ENCODE measurements at regions not wholly inside any gene's neighbourhood (a gene's known extent, or its start where the extent isn't known, plus 50 kb on each side); places are given as distances from the start of the nearest gene placed in this dataset.
"Not testable (repeated sequence)": the region's sequence is repeated elsewhere in the genome, so short reads cannot be mapped to it uniquely, and the experiment has no call there.

DNA sequence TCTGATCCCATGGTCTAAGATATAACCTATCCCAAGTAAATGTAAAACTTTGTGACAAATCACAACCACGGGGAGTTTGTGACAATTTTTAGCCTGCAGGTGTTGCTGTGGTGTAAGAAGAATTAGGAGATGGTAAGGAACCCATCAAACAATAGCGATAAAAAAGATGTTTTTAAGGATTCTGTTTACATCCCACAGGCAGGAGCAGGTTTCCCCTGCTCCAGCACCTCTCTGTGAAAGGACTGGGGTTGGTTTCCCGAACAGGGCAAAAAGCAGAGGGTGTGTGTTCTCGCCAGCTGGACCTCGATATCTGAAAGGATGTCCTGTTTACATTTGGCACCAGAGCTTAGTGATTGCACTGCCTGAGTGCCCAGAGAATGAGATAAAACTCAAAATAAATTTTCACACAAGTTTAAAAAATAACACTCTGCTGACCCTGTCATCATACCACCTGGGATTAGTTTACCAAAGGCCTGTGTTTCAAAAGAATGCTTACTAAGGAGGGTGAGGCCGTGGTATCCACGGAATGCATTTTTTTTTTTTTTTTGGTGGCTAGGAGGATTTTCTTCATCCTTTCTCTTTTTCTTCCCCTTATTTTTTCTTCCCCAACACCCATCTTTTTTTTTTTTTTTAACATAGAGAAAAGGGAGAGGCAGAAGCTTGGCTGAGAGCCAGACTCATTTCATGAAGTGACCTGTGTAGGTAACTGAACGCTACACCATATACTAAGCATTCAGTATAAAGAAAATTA, 151.8 kb upstream of the DPH6 start:
- no peak for DNase-seq

DNA sequence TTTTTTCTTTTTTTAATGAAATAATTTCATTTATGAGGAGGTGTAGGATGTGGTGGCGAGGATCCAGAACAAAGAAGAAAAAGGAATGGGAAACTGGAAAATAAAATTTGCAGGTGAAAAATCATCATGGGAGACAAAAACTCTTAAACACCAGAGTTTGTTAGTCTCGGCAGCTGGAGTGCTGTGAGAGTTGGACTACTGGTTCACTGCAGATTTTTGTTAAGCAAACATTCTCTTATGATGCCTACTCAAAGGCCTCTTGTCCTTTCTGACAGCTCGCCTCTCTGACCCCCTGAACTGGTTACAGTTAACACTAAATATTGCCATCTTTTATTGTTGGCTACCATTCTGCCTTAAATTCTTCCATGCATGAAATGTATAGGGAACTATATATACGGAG, 152.4 kb upstream of the DPH6 start:
- DNase-seq = no peak

DNA sequence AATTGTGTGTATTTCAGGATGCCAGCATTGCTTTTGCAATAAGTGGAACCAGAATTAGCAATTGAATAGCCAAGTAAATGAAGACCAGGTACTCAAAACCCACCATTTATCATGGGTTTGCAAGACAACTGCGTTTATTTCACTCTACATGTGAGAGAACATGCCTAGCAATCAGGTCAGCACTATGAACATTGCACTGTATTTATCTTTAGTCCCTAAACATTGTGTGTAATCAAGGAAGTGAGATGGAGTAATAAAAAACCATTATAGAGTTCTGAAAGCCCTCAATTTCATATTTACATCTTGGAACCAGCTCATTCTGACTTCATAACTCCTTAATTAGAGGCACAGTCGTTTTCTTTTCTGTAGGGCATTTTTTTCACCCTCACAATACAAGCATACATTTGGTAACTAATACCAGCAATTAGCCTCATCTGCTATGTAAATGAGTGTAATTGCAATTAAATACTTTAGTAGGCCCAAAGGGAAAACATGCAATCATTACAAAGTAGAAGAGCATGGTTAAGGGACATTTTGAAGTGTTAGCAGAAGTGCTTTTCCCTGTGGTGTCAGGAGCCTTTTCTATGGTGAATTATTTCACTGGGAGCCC, 153.1 kb upstream of the DPH6 start:
- DNase-seq = no peak

DNA sequence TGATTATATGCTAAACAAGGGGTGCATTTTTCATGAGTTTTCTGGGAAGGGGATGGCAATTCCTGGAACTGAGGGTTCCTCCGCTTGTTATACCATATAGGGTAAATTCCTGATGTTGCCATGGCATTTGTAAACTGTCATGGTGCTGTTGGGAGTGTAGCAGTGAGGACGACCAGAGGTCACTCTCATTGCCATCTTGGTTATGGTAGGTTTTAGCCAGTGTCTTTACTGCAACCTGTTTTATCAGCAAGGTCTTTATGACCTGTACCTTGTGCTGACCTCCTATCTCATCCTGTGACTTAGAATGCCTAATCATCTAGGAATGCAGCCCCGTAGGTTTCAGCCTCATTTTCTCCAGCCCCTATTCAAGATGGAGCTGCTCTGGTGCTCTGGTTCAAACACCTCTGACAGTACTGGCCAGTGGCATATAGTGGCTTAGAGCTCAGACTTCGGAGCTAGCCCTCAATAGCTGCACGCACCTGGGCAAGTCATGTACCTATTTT, 154.2 kb upstream of the DPH6 start:
- DNase-seq = not testable (repeated sequence)

DNA sequence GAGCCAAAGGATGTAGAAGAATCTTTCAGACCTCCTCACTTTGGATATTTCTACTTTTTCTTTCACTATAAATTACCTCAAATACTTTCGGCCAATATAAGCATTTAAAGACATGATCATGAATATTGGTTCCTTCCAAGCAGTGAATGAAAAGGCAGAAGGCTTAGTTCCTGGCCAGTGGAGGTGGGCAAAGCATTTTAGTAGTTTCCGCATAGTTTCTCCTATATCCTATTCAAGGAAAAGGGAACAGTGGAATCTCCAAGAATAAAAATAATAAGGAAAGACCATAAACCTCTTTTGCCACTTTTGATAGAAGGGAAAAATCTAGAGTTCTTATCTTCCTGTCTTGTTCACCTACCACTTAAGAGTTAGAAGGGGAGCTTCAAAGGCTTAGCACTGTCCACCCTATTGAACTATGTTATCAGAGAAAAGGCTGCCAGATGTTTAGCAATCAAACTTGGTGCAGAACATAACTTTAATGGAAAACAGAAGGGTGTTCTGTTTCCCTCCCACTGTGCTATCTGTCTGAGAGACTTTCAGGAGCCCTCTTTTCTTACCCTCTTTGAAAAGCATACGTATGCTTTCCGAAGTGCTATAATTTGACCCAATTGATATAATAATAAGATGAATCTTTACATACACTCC, 155.6 kb upstream of the DPH6 start:
- no peak for DNase-seq

DNA sequence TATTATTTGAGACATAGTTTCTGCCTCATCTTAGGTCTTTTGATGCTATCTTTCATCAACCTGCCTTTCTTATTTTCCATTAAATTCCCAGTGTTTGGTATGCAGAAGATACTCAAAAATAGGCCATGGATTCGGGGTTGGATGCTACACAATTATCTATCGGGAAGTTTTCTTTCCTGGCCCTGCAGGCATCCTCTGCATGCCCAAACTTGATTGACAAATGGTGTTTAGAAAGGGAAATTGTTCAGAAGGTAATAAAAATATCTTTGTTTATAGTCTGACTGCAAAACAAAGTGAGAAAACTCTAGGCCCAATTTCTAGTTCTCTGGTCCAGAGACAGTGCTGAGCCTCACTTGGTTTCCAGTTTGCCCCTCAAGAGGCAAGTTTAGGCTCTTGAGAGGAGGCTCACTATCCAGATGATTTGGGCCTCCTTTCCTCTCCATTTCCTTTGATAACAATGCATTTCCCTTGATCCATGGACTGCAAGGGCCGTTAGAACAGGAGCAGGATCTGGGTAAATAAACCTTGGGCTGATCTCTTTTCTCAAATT, 157.1 kb upstream of the DPH6 start:
- no peak for DNase-seq

DNA sequence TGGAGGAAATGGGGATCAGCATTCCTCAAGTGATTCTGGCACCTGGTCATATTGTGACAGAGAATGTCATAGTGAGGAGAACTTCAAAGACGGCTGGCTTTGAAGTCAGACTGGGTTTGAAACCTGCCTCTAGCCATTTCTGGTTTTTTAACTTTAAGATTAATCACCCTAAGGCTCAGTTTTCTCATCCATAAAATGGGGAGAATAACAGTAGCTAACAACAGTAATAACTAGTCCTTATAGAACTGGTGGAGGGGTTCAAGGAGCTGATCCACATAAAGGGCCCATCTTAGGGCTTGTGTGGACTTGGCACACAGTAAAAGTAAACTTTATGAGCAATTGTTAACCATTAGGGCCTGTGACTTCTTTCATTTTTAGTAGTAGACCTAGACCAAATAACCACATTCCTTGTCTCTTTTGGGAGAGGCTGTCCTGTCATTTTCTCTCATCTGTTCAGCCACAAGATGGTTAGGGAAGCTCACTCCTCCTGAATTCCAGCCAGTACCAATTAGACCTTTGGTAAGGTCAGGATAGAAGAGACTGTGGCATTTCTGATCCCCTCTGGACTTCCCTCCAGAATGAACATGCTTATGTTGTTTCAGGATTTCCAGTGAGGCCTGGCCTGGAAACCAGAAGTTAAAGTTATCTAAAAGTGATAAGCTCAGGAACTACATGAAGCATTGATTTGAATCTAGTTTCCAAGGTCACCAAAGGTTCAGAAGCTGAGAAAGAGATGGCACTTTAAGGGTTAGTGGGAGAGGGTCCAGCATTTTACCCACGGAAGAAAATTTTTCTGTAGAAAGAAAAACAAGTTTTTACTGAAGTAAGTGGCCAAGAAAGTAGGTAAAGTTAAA, 159.3 kb upstream of the DPH6 start:
- DNase-seq = no peak

DNA sequence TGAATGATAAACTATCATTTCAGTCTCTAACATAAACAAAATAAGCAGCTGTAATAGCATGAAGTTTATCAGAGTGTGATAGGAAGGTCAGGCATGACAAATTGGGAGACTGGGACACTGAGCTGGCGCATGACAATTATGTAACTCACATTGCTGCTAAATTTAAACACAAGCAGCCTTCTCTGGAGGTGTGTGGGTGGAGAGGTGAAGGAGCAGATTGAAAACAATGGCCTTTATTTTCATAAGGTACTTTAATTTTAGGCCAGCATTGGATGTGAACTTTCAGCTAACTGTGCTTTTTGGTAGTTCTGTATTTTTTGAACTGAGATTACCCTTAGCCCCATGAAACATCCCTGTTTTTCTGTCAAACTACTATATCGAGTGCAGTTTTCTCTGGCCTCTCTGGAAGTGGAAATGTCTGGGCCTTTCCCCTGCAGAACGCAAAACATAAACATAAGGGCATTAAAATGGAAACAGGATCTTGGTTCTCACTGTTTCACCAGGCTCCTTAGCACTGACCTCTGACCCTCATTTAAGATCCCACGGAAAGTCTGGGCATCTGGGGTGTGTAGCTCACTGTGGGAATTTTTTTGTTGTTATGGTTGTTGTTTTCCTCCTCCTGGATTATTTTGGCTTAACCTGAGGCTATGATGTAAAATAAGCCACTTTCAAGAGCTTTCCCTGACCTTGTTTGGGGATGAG, 160.1 kb upstream of the DPH6 start:
- no peak for DNase-seq

DNA sequence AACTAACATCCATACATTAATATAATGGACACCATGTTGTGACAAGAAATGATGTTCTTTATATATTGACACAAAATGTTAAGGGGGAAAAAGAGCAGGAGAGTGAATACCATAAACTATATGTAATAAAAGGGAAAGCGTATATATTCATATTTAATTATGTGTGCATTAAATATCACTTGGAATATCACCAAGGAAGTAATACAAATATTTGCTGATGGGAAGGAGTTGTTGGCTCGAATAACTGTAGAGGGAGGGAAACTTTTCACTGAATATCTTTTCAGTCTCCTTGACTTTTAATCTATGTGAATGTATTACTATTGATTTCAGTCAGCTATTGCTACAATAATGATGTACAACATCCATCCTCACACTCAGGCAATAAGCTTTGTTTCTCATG, 167.0 kb upstream of the DPH6 start:
- no peak for DNase-seq

DNA sequence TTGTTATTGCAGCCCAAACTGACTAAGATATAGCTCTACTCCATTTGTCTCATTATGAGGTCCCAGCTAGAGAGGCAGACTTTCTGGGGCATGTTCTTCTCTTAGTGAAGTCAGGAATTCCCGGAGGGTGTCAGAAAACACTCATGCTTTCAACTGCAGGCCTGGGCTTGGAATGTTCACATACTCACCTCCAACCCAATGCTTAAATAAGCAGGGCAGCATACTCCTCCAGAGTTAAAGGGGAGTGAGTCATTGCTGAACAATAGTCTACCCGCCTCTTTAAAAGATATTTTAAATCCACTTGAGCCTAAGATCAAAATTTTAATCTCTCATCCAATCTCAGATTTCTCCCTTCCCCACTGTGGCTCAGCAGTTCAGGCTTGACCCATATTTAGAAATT, 167.8 kb upstream of the DPH6 start:
- no peak for DNase-seq

DNA sequence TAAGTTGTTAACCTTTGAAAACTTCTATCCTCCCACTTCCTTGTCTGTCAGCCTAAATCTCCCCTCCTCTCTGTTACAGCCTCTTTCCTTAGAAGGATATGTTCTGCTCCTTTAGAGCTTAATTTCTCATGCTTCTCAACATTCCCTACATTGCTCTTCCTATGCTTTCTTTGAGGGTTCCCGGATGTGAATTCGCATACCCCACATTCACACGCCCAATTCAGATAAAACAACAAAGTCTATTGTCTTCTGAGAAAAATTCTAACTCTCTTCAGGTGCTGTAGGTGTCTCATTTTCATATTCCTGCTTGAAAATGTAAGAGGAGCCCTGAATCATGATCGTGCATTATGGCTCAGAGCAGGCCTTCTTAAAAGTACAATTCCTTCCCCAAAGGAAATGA, 171.8 kb upstream of the DPH6 start:
- DNase-seq = no peak

DNA sequence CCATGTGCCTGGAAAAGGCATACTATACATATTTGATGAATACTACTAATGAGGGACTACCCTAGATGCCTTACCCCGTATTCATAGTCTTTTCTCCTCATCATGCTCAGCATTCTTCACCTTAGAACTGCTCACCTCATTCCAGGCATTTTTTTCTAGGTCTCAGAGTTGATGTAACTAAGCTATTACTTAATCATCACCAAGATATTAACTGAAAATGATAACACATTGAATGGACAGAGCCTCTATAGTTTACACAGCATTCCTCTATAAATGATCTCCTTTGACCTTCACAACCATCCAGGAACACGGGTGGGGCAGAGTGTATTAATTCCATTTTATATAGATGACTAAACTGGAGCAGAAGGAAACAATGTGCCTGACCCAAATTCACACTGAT, 174.1 kb upstream of the DPH6 start:
- no peak for DNase-seq

DNA sequence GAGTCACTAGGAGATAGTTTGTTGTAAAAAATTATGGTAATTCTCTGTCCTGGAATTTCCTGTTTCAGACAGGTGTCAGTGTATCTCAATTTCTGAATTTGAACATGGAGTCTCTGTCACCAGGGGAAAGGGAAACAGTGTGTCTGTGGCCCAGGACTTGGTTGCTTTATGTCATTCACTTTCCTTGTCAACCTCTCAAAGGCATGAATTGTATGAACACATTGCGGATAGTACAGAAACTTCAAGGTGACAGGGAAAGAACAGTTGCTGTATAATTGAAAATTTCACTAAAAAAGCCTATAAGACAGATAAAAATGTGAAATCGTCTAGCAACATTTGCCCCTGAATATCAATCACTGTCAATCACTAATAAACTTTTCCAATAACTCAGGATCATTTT, 175.0 kb upstream of the DPH6 start:
- DNase-seq = no peak

DNA sequence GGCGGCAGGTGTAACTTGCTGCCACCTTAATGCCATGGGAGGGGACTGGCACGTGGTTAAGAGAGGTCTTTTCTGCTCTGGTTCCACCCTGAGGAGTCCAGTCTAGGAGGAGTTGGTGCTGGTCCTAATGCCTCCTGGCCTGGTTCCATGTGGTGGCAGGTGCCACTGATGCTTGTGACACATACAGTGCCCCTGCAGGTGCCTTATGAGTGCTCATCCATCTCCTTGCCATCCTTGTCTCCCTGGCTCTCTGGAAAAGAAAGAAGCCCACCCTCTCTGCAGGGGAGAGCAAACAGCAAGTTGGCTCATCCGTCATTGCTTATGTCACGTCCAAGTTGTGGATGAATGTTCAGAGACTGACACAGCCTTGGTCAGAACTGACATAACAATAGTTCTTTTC, 175.8 kb upstream of the DPH6 start:
- no peak for DNase-seq

DNA sequence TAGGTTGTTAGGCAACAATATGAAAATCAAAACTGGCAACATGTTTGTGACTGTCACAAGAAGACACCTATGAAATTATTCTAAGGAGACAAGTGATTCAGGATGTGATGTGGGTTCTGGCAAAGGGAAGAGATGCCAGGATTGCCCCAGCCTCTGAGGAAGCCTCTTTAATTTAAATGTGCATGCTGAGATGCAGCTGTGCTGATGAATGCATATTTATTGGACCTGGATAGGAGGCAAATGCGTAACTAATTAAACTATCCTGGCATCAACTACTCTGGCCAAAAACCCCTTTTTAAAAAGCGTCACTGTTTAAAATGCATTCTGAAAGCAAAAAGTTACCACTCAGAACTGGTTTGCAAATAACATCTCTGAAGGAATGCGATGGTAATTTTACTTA, 176.5 kb upstream of the DPH6 start:
- DNase-seq = no peak

DNA sequence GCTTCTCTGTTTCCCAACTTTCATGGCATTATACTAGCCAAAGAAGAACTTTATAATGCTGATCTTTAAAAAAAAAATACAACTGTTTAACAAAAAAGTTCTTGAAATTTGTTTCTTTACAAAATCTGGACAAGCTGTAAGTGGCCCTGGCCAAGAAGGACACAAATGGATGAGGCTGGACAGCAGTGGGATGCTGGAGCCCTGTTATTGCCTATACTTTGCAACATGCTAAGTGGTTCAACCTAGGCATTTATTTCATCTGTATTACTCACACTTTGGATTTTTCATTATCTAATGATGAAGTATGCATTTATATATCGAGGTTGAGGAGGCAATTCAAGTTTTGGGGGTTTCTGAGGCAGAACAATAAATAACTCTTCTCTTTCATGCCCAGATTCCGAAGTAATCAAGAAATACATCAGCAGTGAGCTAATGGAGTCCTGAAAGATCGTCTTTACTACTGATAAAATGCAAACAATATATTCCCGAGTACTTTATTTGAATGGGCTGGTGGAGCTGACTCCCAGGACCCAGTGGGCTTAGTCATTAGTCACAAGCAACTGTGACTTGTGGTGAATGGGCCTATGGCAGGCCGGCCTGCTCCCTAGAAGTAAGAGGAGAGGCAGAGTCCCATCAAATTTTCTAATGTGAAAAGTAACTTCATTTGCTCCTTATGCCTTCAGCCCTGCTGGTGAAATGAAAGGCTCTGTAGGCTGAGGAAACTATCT, 177.3 kb upstream of the DPH6 start:
- DNase-seq = no peak

DNA sequence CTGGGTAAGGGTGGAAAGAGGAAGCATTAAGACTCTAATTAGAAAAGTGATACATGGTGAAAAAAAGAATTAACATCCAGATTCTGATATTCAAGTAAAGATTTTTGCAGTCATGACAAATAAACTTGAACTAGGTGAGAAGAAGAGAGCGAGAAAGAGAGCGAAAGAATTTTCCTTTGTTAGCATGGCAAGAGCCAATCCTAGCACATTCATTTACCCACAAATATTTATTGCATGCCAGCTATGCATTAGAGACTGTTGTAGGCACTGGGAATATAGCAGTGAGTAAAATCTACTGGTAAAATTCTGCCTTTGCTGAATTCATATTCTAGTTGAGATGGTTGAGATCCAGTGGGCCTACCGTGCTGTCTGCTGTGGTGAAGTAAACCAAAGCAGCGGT, 177.9 kb upstream of the DPH6 start:
- no peak for DNase-seq

DNA sequence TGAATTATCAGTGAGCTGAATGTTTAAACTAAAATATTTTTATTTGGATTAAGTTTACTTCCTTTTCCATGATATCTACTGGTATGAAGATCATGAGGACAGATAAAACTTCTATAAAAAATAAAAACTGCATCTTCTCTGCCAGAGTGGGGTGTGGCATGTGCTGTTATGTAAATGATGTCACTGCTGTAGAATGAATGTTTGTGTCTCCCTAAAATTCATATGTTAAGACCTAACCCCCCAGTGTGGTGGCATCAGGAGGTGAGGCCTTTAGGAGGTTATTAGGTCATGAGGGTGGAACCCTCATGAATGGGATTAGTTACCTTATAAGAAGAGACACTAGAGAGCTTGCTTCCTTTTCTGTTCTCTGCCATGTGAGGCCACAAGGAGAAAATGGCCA, 178.7 kb upstream of the DPH6 start:
- no peak for DNase-seq

DNA sequence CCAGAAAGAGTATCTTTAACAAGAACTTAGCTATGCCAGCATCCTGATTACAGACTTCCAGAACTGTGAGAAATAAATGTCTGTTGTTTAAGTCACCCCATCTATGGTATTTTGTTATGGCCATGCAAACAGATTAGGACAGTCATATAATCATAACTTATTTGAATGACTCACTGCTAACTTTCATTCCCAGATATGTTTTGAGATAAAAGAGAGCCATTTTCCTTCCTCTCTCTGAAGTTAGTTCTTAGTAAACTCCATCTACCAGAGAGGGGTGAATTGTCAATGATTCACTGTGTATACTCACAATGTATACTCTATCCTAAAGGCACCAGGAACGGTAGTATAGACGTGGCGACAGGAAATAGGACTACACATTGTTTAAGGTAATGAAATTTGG, 179.4 kb upstream of the DPH6 start:
- DNase-seq = no peak

DNA sequence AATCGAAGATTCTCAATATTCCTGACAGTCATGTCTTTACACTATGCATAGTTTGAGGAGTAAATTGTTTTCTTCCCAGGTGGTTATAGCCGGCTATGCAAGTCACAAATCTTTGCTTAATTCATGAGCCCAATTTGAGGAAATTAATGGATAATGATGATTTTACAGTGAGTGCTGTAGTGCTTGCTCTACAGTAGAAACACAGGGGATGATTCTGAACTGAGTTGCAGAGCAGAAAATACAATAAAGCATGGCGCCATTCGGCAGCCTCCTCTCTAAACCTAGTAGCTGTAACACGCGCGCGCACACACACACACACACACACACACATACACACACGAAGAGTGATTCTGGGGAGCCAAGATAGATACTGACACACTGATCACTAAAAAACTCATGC, 181.7 kb upstream of the DPH6 start:
- no peak for DNase-seq

DNA sequence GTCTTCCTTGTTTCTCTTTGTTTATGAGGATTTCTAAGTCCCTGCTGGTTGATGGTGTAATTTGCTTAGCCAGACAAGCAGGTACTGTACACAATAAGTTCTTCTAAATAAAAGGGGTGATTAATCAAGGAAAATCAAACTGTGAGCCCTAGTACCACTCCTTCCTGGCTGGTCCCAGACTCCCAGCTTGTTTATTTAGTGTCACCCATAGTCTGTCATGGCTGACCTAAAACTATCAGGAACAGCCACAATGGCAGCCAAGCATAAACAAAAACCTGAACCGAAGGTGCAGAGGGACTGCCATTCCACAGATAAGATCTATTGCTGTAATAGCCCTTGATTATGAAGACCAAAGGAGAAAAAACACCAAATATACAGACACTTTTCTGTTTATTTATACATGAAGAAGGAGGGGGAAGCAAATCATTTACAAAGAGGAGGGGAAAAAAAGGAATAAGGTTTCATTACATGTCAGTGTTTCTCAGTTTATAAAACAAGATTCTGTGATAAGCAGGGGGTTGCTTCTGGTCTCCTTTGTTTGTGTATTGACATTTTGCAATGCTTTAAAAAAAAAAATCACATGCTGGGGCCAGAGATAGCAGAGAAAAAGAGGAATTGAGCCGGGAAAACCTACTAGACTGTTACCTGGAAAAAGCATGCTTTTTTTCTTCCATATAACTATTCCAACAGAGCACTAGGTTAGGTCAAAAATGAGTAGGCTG, 182.4 kb upstream of the DPH6 start:
- DNase-seq = no peak

All from activated naive CD4-positive, alpha-beta T cell treated with anti-CD3 and anti-CD28 coated beads, Interleukin-2, amount 50 U/mL, for 16 hours (primary cell).